ENCODE measurements at regions not wholly inside any gene's neighbourhood (a gene's known extent, or its start where the extent isn't known, plus 50 kb on each side); places are given as distances from the start of the nearest gene placed in this dataset.

GRCh38 chr3:104561324-104561723 is 805.4 kb upstream of the ALCAM start:
- Histone ChIP-seq H3K27me3 (no peaks in the 10 kb centered on the region), H3K9me3 (no peaks in the 10 kb centered on the region), H3K36me3 (no peaks in the 10 kb centered on the region), H3K4me3 (no peak overlapping the region)
- DNase-seq, result no peak

DNA sequence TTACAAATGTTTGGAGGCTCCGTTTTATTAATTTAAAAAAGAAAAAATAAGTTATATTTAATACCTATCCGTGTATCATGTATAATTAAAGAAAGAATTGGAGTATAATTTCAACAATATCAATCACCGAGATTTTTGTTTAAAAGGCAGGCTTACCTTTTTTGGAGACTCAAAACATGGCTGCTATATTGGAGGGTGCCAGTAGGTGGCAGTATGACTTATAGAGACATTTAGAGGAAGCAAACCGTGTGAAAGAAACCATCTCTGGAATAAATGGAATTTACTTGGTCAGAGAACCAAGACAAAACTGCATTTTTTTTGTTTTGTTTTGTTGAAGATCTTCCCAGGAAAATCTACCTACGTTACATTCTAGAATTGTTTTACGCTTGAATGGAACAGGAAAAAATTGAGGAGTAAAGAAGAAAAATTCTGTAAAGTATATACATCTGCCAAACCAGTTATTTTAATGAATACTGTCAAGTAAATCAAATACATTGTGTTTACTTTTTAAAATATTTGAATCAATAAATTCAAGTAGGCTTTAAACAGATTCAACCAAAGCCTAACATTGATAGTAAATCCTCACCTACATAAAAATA is 802.6 kb upstream of the ALCAM start:
- Histone ChIP-seq H3K9me3 (no peaks in the 10 kb centered on the region), H3K4me3 (no peak overlapping the region), H3K27me3 (no peaks in the 10 kb centered on the region), H3K36me3 (no peaks in the 10 kb centered on the region)
- DNase-seq, result peak; percentile 18

DNA sequence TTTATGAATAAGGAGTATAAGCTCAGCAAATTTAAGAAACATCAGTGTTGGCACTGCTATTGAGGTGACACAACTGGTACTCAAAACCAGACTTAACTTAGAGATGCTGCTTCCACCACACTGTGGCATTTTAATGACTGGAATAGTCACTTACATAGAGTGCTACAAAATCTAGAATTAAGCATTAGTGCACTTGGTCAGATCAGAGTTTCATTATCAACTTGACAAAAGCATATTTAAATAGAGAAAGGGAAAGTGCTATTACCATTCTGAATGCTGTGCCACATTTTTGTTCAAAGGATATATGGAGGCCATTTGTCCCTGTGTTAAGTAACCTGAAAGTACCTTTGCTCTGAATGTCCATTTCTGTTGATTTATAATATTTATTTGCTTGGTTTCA is 800.7 kb upstream of the ALCAM start:
- no peaks in the 10 kb centered on the region for H3K36me3 ChIP-seq
- H3K27me3 ChIP-seq, result no peaks in the 10 kb centered on the region
- no peak for DNase-seq
- H3K9me3 ChIP-seq, result no peaks in the 10 kb centered on the region
- no peak overlapping the region for H3K4me3 ChIP-seq

DNA sequence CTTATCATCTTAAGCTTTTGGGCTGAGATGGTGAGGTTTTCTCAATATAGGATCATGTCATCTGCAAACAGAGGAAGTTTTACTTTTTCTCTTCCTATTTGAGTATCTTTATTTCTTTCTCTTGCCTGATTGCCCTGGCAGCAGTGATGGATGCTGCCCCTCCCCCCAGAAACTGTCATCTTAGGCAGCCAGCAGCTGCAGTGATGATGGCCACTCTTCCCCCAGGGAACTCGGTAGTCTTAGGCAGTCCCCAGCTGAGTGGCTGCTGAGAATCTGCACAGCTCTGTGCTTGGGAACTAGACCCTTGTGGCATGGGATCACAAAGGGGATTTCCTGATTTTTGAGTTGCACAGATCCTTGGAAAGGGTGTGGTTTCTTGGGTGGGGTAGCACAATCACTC is 791.1 kb upstream of the ALCAM start:
- Histone ChIP-seq H3K36me3 (no peaks in the 10 kb centered on the region), H3K27me3 (no peaks in the 10 kb centered on the region), H3K9me3 (peaks cover 7% of the 10 kb centered on the region), H3K4me3 (no peak overlapping the region)
- DNase-seq, result no peak

DNA sequence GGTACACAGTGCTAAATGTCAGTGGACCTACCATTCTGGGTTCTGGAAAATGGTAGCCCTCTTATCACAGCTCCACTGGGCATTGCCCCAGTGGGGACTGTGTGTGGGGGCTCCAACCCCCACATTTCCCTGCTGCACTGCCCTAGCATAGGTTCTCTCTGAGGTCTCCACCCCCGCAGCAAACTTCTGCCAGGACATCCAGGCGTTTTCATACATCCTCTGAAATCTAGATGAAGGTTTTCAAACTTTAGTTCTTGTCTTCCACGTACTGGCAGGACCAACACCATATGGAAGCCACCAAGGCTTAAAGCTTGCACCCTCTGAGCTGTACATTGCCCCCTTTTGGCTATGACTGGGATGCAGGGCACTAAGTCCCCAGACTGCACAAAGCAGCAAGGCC is 788.2 kb upstream of the ALCAM start:
- H3K4me3 ChIP-seq, result no peak overlapping the region
- no peaks in the 10 kb centered on the region for H3K36me3 ChIP-seq
- DNase-seq, result no peak
- no peaks in the 10 kb centered on the region for H3K27me3 ChIP-seq
- H3K9me3 ChIP-seq, result peaks cover 7% of the 10 kb centered on the region

GRCh38 chr3:104582092-104582491 is 784.6 kb upstream of the ALCAM start:
- Histone ChIP-seq H3K4me3 (no peak overlapping the region), H3K27me3 (no peaks in the 10 kb centered on the region), H3K9me3 (peaks cover 4% of the 10 kb centered on the region), H3K36me3 (no peaks in the 10 kb centered on the region)
- DNase-seq, result no peak

- no peak overlapping the region for H3K4me3 ChIP-seq
- H3K36me3 ChIP-seq, result no peaks in the 10 kb centered on the region
- DNase-seq, result no peak
- H3K27me3 ChIP-seq, result no peaks in the 10 kb centered on the region
- no peaks in the 10 kb centered on the region for H3K9me3 ChIP-seq
Measured at GRCh38 chr3:104584682-104585081, 782.0 kb upstream of the ALCAM start.

DNA sequence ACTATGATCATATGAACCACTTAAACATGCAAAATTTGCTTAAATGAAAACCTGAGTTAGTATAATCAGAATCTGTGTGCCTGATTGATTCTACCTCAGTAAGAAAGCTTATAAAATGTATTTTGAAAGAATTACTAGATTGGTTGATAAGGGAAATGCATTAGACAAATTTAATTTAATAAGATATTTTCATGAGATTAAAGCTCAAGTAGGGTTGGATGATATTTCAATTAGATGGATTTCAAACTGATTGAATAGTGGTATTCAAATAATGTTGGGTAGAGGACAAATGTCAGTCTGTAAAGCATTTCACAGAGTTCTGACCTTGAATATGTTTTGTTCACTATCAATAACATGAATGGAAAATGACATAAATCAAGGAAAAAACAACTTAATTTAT is 780.4 kb upstream of the ALCAM start:
- H3K9me3 ChIP-seq, result no peaks in the 10 kb centered on the region
- no peaks in the 10 kb centered on the region for H3K27me3 ChIP-seq
- DNase-seq, result no peak
- no peak overlapping the region for H3K4me3 ChIP-seq
- no peaks in the 10 kb centered on the region for H3K36me3 ChIP-seq

- Histone ChIP-seq H3K9me3 (no peaks in the 10 kb centered on the region), H3K4me3 (no peak overlapping the region), H3K27me3 (no peaks in the 10 kb centered on the region), H3K36me3 (no peaks in the 10 kb centered on the region)
- no peak for DNase-seq
Measured at GRCh38 chr3:104588442-104588841, 778.3 kb upstream of the ALCAM start.

GRCh38 chr3:104591776-104592175 is 774.9 kb upstream of the ALCAM start:
- H3K4me3 ChIP-seq, result no peak overlapping the region
- H3K27me3 ChIP-seq, result no peaks in the 10 kb centered on the region
- no peaks in the 10 kb centered on the region for H3K9me3 ChIP-seq
- no peaks in the 10 kb centered on the region for H3K36me3 ChIP-seq
- no peak for DNase-seq

- Histone ChIP-seq H3K27me3 (no peaks in the 10 kb centered on the region), H3K4me3 (no peak overlapping the region), H3K9me3 (no peaks in the 10 kb centered on the region), H3K36me3 (no peaks in the 10 kb centered on the region)
- no peak for DNase-seq
Measured at GRCh38 chr3:104594491-104594890, 772.2 kb upstream of the ALCAM start.

GRCh38 chr3:104596054-104596453 is 770.7 kb upstream of the ALCAM start:
- Histone ChIP-seq H3K27me3 (no peaks in the 10 kb centered on the region), H3K4me3 (no peak overlapping the region), H3K36me3 (no peaks in the 10 kb centered on the region), H3K9me3 (no peaks in the 10 kb centered on the region)
- no peak for DNase-seq

DNA sequence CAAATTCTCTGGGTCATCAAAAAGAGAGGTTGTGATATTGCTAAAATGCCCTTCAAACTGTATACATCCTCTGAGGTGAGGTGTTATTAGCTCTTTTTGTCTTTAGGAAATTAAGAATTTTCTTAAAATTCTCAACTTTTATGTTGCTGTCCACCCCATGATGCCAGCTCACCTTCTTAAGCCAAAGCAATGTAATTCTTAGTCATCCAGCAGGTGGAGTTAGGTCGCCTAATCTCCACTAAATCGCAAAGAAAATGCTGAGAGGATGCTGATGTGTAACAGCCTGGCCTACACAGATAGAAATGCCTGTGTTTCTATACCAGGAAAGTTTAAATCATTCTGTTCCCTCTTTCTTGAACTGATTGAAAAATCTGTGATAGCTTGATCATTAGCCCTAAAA is 770.2 kb upstream of the ALCAM start:
- no peaks in the 10 kb centered on the region for H3K9me3 ChIP-seq
- no peaks in the 10 kb centered on the region for H3K27me3 ChIP-seq
- H3K36me3 ChIP-seq, result no peaks in the 10 kb centered on the region
- DNase-seq, result no peak
- no peak overlapping the region for H3K4me3 ChIP-seq

- no peaks in the 10 kb centered on the region for H3K27me3 ChIP-seq
- DNase-seq, result no peak
- H3K4me3 ChIP-seq, result no peak overlapping the region
- H3K36me3 ChIP-seq, result no peaks in the 10 kb centered on the region
- no peaks in the 10 kb centered on the region for H3K9me3 ChIP-seq
Measured at GRCh38 chr3:104598848-104599511, 767.7 kb upstream of the ALCAM start.

DNA sequence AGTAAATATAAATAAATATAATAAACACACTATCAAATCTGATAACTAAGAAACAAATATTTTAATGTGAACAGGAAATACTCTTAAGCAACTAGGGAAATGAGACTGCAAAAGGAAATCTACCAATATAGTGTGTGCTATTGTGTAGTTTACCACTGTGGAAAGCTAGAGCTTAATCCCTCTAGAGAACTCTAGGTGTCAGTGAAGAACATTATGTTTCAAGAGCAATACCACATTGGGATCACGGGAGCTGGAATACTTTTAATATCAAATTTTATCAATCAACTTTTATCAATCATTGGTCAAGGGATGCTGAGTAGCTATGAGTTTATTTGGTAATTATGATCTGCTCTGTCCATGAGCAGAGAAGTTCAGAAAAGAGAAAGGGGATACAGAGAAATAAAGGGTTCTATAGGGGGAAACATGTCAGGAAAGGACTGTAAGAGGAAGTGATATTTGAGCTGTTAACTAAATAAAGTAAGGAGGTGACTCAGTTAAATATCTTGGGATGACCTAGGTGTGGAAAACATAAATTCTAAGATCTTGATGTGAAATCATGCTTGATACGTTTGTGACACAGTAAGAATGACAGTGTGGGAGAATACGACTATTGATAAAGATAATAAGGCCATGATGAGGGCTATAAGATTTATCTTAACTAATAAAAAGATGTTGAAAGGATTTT is 762.2 kb upstream of the ALCAM start:
- no peak for DNase-seq
- no peak overlapping the region for H3K4me3 ChIP-seq
- no peaks in the 10 kb centered on the region for H3K9me3 ChIP-seq
- no peaks in the 10 kb centered on the region for H3K36me3 ChIP-seq
- no peaks in the 10 kb centered on the region for H3K27me3 ChIP-seq

GRCh38 chr3:104606812-104607211 is 759.9 kb upstream of the ALCAM start:
- Histone ChIP-seq H3K27me3 (no peaks in the 10 kb centered on the region), H3K36me3 (no peaks in the 10 kb centered on the region), H3K9me3 (no peaks in the 10 kb centered on the region), H3K4me3 (no peak overlapping the region)
- DNase-seq, result no peak

DNA sequence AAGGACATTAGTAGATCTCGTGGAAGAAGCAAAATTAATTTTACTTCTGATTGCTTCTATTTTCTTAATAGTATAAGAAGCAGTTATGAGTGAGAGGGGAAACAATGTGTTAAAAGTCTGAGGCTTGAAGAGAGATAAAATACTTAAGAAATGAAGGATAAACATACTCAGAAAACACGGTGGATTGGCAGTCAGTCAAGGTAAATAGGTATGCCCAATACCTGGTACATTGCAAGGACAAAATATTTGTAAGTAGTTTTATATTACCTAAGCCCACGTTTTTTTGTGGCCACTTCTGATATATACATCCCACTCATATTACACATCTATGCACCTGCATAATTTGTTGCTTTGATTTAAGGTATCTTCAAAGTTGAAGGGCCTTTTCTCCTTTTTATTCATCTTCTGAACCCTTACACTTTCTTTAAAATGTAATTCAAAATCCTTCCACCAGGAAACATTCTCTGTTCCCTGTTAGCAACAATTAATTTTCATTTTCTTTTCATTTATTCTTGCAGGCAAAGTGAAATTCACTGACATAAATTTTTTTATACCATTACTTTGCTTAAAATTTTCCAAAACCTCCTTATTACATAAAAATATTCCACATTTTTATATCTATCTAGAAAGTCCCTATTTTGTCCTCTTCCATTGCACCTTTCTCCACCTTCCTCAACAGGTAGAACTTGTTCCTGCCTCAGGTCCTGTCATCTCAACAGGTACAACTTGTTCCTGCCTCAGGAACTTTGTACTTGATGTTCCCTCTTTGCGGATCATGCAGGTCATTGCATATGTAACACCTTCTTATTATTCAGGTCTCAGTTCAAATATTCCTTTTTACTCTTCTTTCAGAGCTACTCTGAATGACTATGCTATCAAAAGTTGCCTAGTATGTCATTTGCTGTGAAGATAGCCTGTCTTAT is 755.7 kb upstream of the ALCAM start:
- H3K36me3 ChIP-seq, result no peaks in the 10 kb centered on the region

More for the DNA sequence above, 755.7 kb upstream of the ALCAM start:
- no peaks in the 10 kb centered on the region for H3K27me3 ChIP-seq
- no peak for DNase-seq
- no peak overlapping the region for H3K4me3 ChIP-seq
- H3K9me3 ChIP-seq, result no peaks in the 10 kb centered on the region
